ENCODE measurements at regions not wholly inside any gene's neighbourhood (a gene's known extent, or its start where the extent isn't known, plus 50 kb on each side); places are given as distances from the start of the nearest gene placed in this dataset.

GRCh38 chr6:168874637-168875036, 379.0 kb downstream of the THBS2 start:
- Histone ChIP-seq H3K27me3 (ENCODE audit: insufficient read depth, low read length, poor library complexity) (no peaks in the 10 kb centered on the region), H3K4me3 (ENCODE audit: low read length) (no peak overlapping the region), H3K56ac (ENCODE audit: low read length) (no peak overlapping the region), H3K79me2 (ENCODE audit: control insufficient read depth, insufficient read depth, low read length) (no peaks in the 10 kb centered on the region), H3K4me2 (ENCODE audit: low read length) (no peak overlapping the region), H4K5ac (ENCODE audit: low read length) (no peak overlapping the region), H2BK5ac (ENCODE audit: low read length) (no peak overlapping the region), H3K27ac (ENCODE audit: low read depth, low read length) (no peak overlapping the region), H3K23ac (ENCODE audit: low read length) (no peak overlapping the region), H2BK120ac (ENCODE audit: low read depth, low read length) (no peak overlapping the region), H4K8ac (ENCODE audit: low read depth, low read length) (no peak overlapping the region), H3K79me1 (ENCODE audit: low read length) (no peaks in the 10 kb centered on the region), H3K36me3 (ENCODE audit: control insufficient read depth, insufficient read depth, low read length) (no peaks in the 10 kb centered on the region), H3K18ac (ENCODE audit: low read length) (no peak overlapping the region), H2AK5ac (ENCODE audit: low read length) (no peak overlapping the region), H3K4ac (ENCODE audit: low read depth, low read length) (no peak overlapping the region), H2BK15ac (replicated peaks; ENCODE audit: low read depth) (no peak overlapping the region), H3K9ac (ENCODE audit: low read length) (no peak overlapping the region), H3K4me1 (ENCODE audit: control insufficient read depth, low read depth, low read length) (no peaks in the 10 kb centered on the region)
- DNase-seq, result no peak
- WGBS (ENCODE audit: extremely low coverage, insufficient coverage, low lambda C conversion rate), result no CpG with 5 or more reads among the region's 10 CpGs

GRCh38 chr6:168873278-168874190, 380.1 kb downstream of the THBS2 start:
- H3K4ac ChIP-seq (ENCODE audit: low read depth, low read length), result no peak overlapping the region
- H3K56ac ChIP-seq (ENCODE audit: low read length), result no peak overlapping the region
- no peak overlapping the region for H3K23ac ChIP-seq (ENCODE audit: low read length)
- no peak overlapping the region for H2BK5ac ChIP-seq (ENCODE audit: low read length)
- H3K36me3 ChIP-seq (ENCODE audit: control insufficient read depth, insufficient read depth, low read length), result no peaks in the 10 kb centered on the region
- no peak overlapping the region for H2BK120ac ChIP-seq (ENCODE audit: low read depth, low read length)
- no peak overlapping the region for H3K18ac ChIP-seq (ENCODE audit: low read length)
- H3K9ac ChIP-seq (ENCODE audit: low read length), result no peak overlapping the region
- H2AK5ac ChIP-seq (ENCODE audit: low read length), result no peak overlapping the region
- no peak overlapping the region for H4K8ac ChIP-seq (ENCODE audit: low read depth, low read length)
- no peak overlapping the region for H3K4me2 ChIP-seq (ENCODE audit: low read length)
- H3K79me2 ChIP-seq (ENCODE audit: control insufficient read depth, insufficient read depth, low read length), result no peaks in the 10 kb centered on the region
- H3K79me1 ChIP-seq (ENCODE audit: low read length), result no peaks in the 10 kb centered on the region
- WGBS (ENCODE audit: extremely low coverage, insufficient coverage, low lambda C conversion rate), result no CpG with 5 or more reads among the region's 38 CpGs
- H3K4me1 ChIP-seq (ENCODE audit: control insufficient read depth, low read depth, low read length), result no peaks in the 10 kb centered on the region
- no peak for DNase-seq
- no peak overlapping the region for H4K5ac ChIP-seq (ENCODE audit: low read length)
- H2BK15ac ChIP-seq (replicated peaks; ENCODE audit: low read depth), result no peak overlapping the region
- H3K27me3 ChIP-seq (ENCODE audit: insufficient read depth, low read length, poor library complexity), result no peaks in the 10 kb centered on the region
- no peak overlapping the region for H3K27ac ChIP-seq (ENCODE audit: low read depth, low read length)
- H3K4me3 ChIP-seq (ENCODE audit: low read length), result no peak overlapping the region

GRCh38 chr6:168871642-168872315, 381.9 kb downstream of the THBS2 start:
- H2BK15ac ChIP-seq (replicated peaks; ENCODE audit: low read depth), result no peak overlapping the region
- H3K4me3 ChIP-seq (ENCODE audit: low read length), result no peak overlapping the region
- no peak overlapping the region for H3K4ac ChIP-seq (ENCODE audit: low read depth, low read length)
- H3K4me1 ChIP-seq (ENCODE audit: control insufficient read depth, low read depth, low read length), result no peaks in the 10 kb centered on the region
- no peak overlapping the region for H3K56ac ChIP-seq (ENCODE audit: low read length)
- no peak overlapping the region for H2BK120ac ChIP-seq (ENCODE audit: low read depth, low read length)
- no peaks in the 10 kb centered on the region for H3K27me3 ChIP-seq (ENCODE audit: insufficient read depth, low read length, poor library complexity)
- H3K9ac ChIP-seq (ENCODE audit: low read length), result no peak overlapping the region
- H2AK5ac ChIP-seq (ENCODE audit: low read length), result no peak overlapping the region
- H3K4me2 ChIP-seq (ENCODE audit: low read length), result no peak overlapping the region
- no peaks in the 10 kb centered on the region for H3K79me1 ChIP-seq (ENCODE audit: low read length)
- H4K5ac ChIP-seq (ENCODE audit: low read length), result no peak overlapping the region
- H2BK5ac ChIP-seq (ENCODE audit: low read length), result no peak overlapping the region
- no peak overlapping the region for H3K18ac ChIP-seq (ENCODE audit: low read length)
- H4K8ac ChIP-seq (ENCODE audit: low read depth, low read length), result no peak overlapping the region
- no peaks in the 10 kb centered on the region for H3K36me3 ChIP-seq (ENCODE audit: control insufficient read depth, insufficient read depth, low read length)
- no peak for DNase-seq
- no peak overlapping the region for H3K27ac ChIP-seq (ENCODE audit: low read depth, low read length)
- WGBS (ENCODE audit: extremely low coverage, insufficient coverage, low lambda C conversion rate), result no CpG with 5 or more reads among the region's 20 CpGs
- no peak overlapping the region for H3K23ac ChIP-seq (ENCODE audit: low read length)
- no peaks in the 10 kb centered on the region for H3K79me2 ChIP-seq (ENCODE audit: control insufficient read depth, insufficient read depth, low read length)

GRCh38 chr6:168870982-168871381, 382.7 kb downstream of the THBS2 start:
- no peak for DNase-seq
- Histone ChIP-seq H3K79me2 (ENCODE audit: control insufficient read depth, insufficient read depth, low read length) (no peaks in the 10 kb centered on the region), H3K4me1 (ENCODE audit: control insufficient read depth, low read depth, low read length) (no peaks in the 10 kb centered on the region), H2BK120ac (ENCODE audit: low read depth, low read length) (no peak overlapping the region), H3K23ac (ENCODE audit: low read length) (no peak overlapping the region), H3K79me1 (ENCODE audit: low read length) (no peaks in the 10 kb centered on the region), H2AK5ac (ENCODE audit: low read length) (no peak overlapping the region), H3K56ac (ENCODE audit: low read length) (no peak overlapping the region), H3K4ac (ENCODE audit: low read depth, low read length) (no peak overlapping the region), H3K36me3 (ENCODE audit: control insufficient read depth, insufficient read depth, low read length) (no peaks in the 10 kb centered on the region), H4K5ac (ENCODE audit: low read length) (no peak overlapping the region), H3K4me3 (ENCODE audit: low read length) (no peak overlapping the region), H4K8ac (ENCODE audit: low read depth, low read length) (no peak overlapping the region), H3K9ac (ENCODE audit: low read length) (no peak overlapping the region), H2BK15ac (replicated peaks; ENCODE audit: low read depth) (no peak overlapping the region), H2BK5ac (ENCODE audit: low read length) (no peak overlapping the region), H3K18ac (ENCODE audit: low read length) (no peak overlapping the region), H3K4me2 (ENCODE audit: low read length) (no peak overlapping the region), H3K27ac (ENCODE audit: low read depth, low read length) (no peak overlapping the region), H3K27me3 (ENCODE audit: insufficient read depth, low read length, poor library complexity) (no peaks in the 10 kb centered on the region)
- no CpG with 5 or more reads among the region's 13 CpGs for WGBS (ENCODE audit: extremely low coverage, insufficient coverage, low lambda C conversion rate)

DNA sequence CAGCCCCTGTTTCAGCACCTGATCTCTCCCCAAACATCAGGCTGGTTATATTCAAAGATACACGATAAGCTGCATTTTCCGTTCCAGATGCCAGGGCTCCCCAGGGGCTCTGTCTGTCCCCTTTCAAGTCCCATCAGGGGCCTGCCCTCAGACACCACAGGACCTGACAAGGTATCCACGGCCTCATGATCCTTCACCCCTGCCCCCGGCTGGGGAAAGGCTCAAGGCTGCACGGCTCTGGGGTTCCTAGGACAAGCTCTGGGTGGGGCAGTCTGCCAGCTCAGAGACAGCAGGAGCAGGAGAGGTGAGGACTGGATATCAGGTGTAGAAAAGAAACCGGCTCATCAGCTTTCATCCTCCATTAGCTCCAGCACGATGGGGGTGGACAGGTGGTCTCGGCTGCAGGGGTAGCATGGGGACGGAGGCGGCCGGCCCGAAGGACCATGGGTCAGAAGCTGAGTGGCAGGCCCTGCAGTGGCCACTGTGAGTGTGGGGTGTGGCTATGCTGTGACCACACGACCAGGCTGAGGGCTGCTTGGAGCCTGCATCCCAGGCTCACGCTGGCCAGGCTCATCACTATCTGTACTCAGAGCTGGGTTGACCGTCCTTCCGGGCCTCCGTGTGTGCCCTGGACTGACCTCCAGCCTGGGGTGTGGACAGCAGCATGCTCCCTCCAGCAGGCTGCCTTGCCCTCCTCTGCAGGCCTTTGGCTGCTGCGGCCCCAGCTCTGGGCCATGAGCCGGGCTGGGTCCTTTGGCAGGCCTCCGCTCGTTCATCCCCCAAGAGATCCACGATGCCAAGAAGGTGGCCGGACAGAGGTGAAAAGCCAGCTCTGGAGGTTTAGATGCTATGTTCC, 386.2 kb downstream of the THBS2 start:
- Histone ChIP-seq H3K23ac (ENCODE audit: low read length) (no peak overlapping the region), H3K4me3 (ENCODE audit: low read length) (no peak overlapping the region), H4K5ac (ENCODE audit: low read length) (no peak overlapping the region), H3K27me3 (ENCODE audit: insufficient read depth, low read length, poor library complexity) (no peaks in the 10 kb centered on the region), H3K4me1 (ENCODE audit: control insufficient read depth, low read depth, low read length) (no peaks in the 10 kb centered on the region), H3K79me1 (ENCODE audit: low read length) (no peaks in the 10 kb centered on the region), H3K4me2 (ENCODE audit: low read length) (no peak overlapping the region), H3K56ac (ENCODE audit: low read length) (no peak overlapping the region), H2BK5ac (ENCODE audit: low read length) (no peak overlapping the region), H2BK120ac (ENCODE audit: low read depth, low read length) (no peak overlapping the region), H2BK15ac (replicated peaks; ENCODE audit: low read depth) (no peak overlapping the region), H3K18ac (ENCODE audit: low read length) (no peak overlapping the region), H3K4ac (ENCODE audit: low read depth, low read length) (no peak overlapping the region), H2AK5ac (ENCODE audit: low read length) (no peak overlapping the region), H4K8ac (ENCODE audit: low read depth, low read length) (no peak overlapping the region), H3K9ac (ENCODE audit: low read length) (no peak overlapping the region), H3K27ac (ENCODE audit: low read depth, low read length) (no peak overlapping the region), H3K79me2 (ENCODE audit: control insufficient read depth, insufficient read depth, low read length) (no peaks in the 10 kb centered on the region), H3K36me3 (ENCODE audit: control insufficient read depth, insufficient read depth, low read length) (no peaks in the 10 kb centered on the region)
- no peak for DNase-seq
- no CpG with 5 or more reads among the region's 23 CpGs for WGBS (ENCODE audit: extremely low coverage, insufficient coverage, low lambda C conversion rate)
